Tibial artery (tissue), 4 donors: ENCODE measurements at regions not wholly inside any gene's neighbourhood (a gene's known extent, or its start where the extent isn't known, plus 50 kb on each side); places are given as distances from the start of the nearest gene placed in this dataset.
"Not testable (repeated sequence)": the region's sequence is repeated elsewhere in the genome, so short reads cannot be mapped to it uniquely, and the experiment has no call there.

ENCODE experiments used
- DNase-seq, 2 donors: peaks; one replicate each; pipeline ENCODE4 v3.0.0-alpha.2; 2019
- H3K27ac ChIP-seq, 2 donors: fragments of 200-600 bp; sonication (generic) in 1 of 2; 1 replicate in 1 of 2; 2 replicates in 1 of 2; pipeline ENCODE4 v1.5.1; 2018 to 2019; ENCODE audit warnings: mild to moderate bottlenecking in 1 of 2
- H3K27me3 ChIP-seq, 2 donors: fragments of 200-600 bp; sonication (generic) in 1 of 2; one replicate each; pipeline versions ENCODE4 v1.5.1 to v1.6.0; 2016 to 2019
- H3K36me3 ChIP-seq, 3 donors: fragments of 200-600 bp; sonication (generic) in 2 of 3; one replicate each; pipeline ENCODE4 v1.5.1; 2016 to 2019; ENCODE audit warnings: mild to moderate bottlenecking in 2 of 3
- H3K4me1 ChIP-seq, 4 donors: fragments of 200-600 bp; sonication (generic) in 2 of 4; 1 replicate in 3 of 4; 2 replicates in 1 of 4; pipeline ENCODE4 v1.5.1; 2016 to 2019
- H3K4me3 ChIP-seq, 2 donors: fragments of 200-600 bp; sonication (generic) in 1 of 2; 1 replicate in 1 of 2; 2 replicates in 1 of 2; pipeline ENCODE4 v1.5.1; 2018 to 2019; ENCODE audit warnings: mild to moderate bottlenecking in 2 of 2
- H3K9me3 ChIP-seq, 3 donors: fragments of 200-600 bp; sonication (generic) in 1 of 3; one replicate each; pipeline ENCODE4 v1.5.1; 2016 to 2019
- intact Hi-C: fragments of 100-400 bp; cut with DNase I; formaldehyde crosslinking; loops from one replicate; pipeline ENCODE4 v1.15.0; 2023; ENCODE audit warnings: low total_unique reads
- TF ChIP-seq, protein P1 (sequence below), 2 experiments: fragments of 200-600 bp in 1 of 2; fragments of 450-650 bp in 1 of 2; IDR thresholded peaks; one replicate each; pipeline ENCODE4 v1.5.1; 2017 to 2019; ENCODE audit warnings: antibody characterized with exemption in 2 of 2, mild to moderate bottlenecking in 1 of 2, moderate library complexity in 1 of 2

DNA sequence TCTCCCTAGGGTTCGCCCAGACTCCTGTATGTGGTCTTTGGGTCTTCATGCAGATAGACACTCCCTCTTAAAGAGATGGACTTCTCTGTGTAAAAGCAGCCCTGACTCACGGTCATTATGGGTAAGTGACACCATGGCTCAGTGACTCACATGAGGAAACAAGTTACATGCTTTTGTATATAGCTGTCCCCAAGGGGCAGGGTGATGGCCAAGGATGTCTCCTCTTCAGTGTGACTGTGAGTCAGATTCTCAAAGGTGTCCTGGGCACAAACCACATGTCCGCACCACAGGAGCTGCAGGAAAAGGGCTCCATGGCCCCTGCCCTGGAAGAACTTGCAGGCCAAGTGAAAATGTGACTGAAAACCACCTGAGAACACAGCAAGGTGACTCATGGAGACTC lies 380.4 kb downstream of the NPHP4 start:
- DNase-seq = no peak
- no peaks in the 10 kb centered on the region for H3K36me3 ChIP-seq
- TF ChIP-seq, protein P1, sequence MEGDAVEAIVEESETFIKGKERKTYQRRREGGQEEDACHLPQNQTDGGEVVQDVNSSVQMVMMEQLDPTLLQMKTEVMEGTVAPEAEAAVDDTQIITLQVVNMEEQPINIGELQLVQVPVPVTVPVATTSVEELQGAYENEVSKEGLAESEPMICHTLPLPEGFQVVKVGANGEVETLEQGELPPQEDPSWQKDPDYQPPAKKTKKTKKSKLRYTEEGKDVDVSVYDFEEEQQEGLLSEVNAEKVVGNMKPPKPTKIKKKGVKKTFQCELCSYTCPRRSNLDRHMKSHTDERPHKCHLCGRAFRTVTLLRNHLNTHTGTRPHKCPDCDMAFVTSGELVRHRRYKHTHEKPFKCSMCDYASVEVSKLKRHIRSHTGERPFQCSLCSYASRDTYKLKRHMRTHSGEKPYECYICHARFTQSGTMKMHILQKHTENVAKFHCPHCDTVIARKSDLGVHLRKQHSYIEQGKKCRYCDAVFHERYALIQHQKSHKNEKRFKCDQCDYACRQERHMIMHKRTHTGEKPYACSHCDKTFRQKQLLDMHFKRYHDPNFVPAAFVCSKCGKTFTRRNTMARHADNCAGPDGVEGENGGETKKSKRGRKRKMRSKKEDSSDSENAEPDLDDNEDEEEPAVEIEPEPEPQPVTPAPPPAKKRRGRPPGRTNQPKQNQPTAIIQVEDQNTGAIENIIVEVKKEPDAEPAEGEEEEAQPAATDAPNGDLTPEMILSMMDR (IDR thresholded peaks at IDR 0.05) = no peak
- H3K27ac ChIP-seq = no peak overlapping the region
- intact Hi-C loops = no loop called here
- H3K4me3 ChIP-seq = no peak overlapping the region
- peaks cover 0 to 8% (median 0%) of the 10 kb centered on the region in 3 donors for H3K9me3 ChIP-seq
- no peaks in the 10 kb centered on the region for H3K4me1 ChIP-seq
- H3K27me3 ChIP-seq = peaks cover 0 to 12% of the 10 kb centered on the region in 2 donors

DNA sequence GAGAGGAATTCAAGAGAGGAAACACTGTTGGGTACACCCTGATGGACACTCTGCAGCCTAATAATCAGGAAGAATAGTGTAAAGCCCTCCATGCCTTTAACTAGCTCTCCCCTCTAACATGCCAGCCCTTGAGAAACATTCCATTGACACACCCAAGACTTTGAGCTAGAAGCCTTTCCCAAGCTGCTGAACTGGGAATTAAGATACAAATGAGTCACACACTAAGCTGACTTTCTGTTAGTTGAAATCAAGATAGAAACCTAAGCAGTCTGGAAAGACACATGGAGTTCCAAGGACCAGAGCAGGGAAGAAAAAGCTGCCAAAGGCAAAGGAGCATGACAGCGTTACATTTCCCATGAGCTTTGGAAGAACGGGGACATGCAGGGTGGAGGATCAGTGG lies 380.8 kb downstream of the NPHP4 start:
- no peaks in the 10 kb centered on the region for H3K4me1 ChIP-seq
- TF ChIP-seq, protein P1 (IDR thresholded peaks at IDR 0.05) = no peak
- peaks cover 0 to 8% (median 0%) of the 10 kb centered on the region in 3 donors for H3K9me3 ChIP-seq
- intact Hi-C loops = no loop called here
- peaks cover 0 to 8% of the 10 kb centered on the region in 2 donors for H3K27me3 ChIP-seq
- no peak overlapping the region for H3K4me3 ChIP-seq
- H3K36me3 ChIP-seq = no peaks in the 10 kb centered on the region
- DNase-seq = no peak
- H3K27ac ChIP-seq = no peak overlapping the region

DNA sequence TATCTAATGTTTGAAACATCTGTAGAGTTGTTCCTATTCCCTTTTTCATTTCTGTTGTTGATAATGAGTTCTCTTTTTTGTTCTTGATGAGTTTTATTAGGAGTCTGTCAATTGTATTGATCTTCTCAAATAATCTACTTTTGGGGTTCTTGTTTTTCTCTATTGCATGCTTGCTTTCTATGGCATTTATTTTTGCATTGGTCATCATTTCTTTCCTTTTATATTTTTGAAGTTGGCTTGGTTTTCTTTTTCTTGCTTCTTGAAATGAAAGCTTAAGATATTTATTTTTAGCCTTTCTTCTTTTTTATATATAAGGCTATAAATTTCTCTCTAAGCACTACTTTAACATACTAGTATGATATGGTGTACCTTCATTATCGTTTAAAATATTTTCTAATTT lies 381.8 kb downstream of the NPHP4 start:
- Histone ChIP-seq H3K27ac (no peak overlapping the region), H3K4me1 (no peaks in the 10 kb centered on the region), H3K9me3 (peaks cover 0 to 8% (median 0%) of the 10 kb centered on the region in 3 donors), H3K4me3 (no peak overlapping the region), H3K36me3 (no peaks in the 10 kb centered on the region), H3K27me3 (peaks cover 0 to 8% of the 10 kb centered on the region in 2 donors)
- TF ChIP-seq, protein P1 (IDR thresholded peaks at IDR 0.05) = no peak
- DNase-seq = no peak
- intact Hi-C loops = no loop called here

DNA sequence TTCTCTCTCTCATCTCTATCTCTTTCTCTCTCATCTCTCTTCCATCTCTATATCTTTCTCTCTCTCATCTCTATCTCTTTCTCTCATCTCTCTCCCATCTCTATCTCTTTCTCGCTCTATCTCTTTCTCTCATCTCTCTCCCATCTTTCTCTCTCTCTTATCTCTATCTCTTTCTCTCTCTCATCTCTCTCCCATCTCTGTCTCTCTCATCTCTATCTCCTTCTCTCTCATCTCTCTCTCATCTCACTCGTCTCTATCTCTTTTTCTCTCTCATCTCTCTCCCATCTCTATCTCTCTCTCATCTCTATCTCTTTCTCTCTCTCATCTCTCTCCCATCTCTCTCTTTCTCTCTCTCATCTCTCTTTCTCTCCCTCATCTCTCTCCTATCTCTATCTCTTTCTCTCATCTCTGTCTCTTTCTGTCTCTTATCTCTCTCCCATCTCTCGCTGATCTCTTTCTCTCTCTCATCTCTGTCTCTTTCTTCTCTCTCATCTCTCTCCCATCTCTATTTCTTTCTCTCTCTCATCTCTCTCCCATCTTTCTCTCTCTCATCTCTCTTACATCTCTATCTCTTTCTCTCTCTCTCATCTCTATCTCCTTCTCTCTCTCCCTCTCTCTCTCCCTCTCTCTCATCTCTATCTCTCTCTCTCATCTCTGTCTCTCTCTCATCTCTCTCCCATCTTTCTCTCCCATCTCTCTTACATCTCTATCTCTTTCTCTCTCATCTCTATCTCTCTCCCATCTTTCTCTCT lies 388.7 kb downstream of the NPHP4 start:
- no peak for DNase-seq
- Histone ChIP-seq H3K4me3 (no peak overlapping the region), H3K27me3 (peaks cover 0 to 10% of the 10 kb centered on the region in 2 donors), H3K4me1 (peaks cover 0 to 3% (median 0%) of the 10 kb centered on the region in 4 donors), H3K36me3 (no peaks in the 10 kb centered on the region), H3K9me3 (peaks cover 0 to 8% (median 0%) of the 10 kb centered on the region in 3 donors), H3K27ac (no peak overlapping the region)
- intact Hi-C loops = no loop called here
- TF ChIP-seq, protein P1 (IDR thresholded peaks at IDR 0.05) = no peak

DNA sequence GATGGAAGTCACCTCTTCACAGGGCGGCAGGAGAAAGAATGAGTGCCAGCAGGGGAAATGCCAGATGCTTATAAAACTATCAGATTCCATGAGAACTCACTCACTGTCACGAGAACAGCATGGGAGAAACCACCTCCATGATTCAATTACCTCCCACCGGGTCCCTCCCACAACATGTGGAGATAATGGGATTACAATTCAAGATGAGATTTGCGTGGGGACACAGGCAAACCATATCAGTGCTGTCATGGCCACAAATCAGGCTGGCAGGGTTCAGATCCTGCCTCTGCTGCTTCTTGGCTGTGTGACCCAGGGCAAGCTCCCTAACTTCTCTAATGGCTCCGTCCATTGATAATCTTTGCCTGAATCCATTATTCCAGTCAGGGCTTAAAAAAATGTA lies 389.5 kb downstream of the NPHP4 start:
- Histone ChIP-seq H3K27me3 (peaks cover 0 to 10% of the 10 kb centered on the region in 2 donors), H3K4me1 (peaks cover 0 to 10% (median 0%) of the 10 kb centered on the region in 4 donors)
- H3K36me3 ChIP-seq, intact Hi-C loops, H3K4me3 ChIP-seq, H3K9me3 ChIP-seq, DNase-seq, H3K27ac ChIP-seq: not testable (repeated sequence)

DNA sequence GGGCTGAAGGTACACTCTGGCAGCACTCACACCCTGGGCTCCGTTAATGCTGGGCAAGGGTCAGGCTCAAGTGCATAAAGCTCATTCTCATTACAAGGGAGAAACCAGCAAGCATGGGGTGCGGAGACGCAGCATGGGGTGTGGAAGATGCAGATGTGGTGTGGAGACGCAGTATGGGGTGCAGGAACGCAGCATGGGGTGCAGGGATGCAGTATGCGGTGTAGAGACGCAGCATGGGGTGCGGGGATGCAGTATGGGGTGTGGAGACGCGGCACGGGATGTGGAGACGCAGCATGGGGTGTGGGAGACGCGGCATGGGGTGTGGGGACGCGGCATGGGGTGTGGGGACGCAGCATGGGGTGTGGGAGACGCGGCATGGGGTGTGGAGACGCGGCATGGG lies 390.7 kb downstream of the NPHP4 start:
- no peak for DNase-seq
- Histone ChIP-seq H3K4me3 (no peak overlapping the region), H3K27me3 (peaks cover 0 to 10% of the 10 kb centered on the region in 2 donors), H3K9me3 (no peaks in the 10 kb centered on the region), H3K27ac (no peak overlapping the region), H3K4me1 (peaks cover 0 to 10% (median 0%) of the 10 kb centered on the region in 4 donors), H3K36me3 (no peaks in the 10 kb centered on the region)
- TF ChIP-seq, protein P1 (IDR thresholded peaks at IDR 0.05) = no peak
- intact Hi-C loops = no loop called here
